PC-3 (cell line): ENCODE measurements at regions not wholly inside any gene's neighbourhood (a gene's known extent, or its start where the extent isn't known, plus 50 kb on each side); places are given as distances from the start of the nearest gene placed in this dataset.

Experiments used
- CTCF ChIP-seq: fragments of 300-600 bp; sonication (generic); conservative IDR thresholded peaks from 2 replicates; pipeline ENCODE4 v1.5.1; 2017; ENCODE audit warnings: antibody characterized with exemption, low read depth, mild to moderate bottlenecking, low read length
- EZH2 ChIP-seq: fragments of 300-600 bp; sonication (generic); IDR thresholded peaks from one replicate; pipeline ENCODE4 v1.6.1; 2017; ENCODE audit warnings: antibody characterized with exemption, mild to moderate bottlenecking, low read length; ENCODE audit not compliant: unreplicated experiment
- EZH2phosphoT487 ChIP-seq: fragments of 300-600 bp; sonication (generic); IDR thresholded peaks from 2 replicates; pipeline ENCODE4 v1.6.1; 2018; ENCODE audit warnings: mild to moderate bottlenecking, antibody characterized with exemption, low read length, borderline replicate concordance

- TF ChIP-seq EZH2phosphoT487: no peak
- no peak for TF ChIP-seq CTCF
- no peak for TF ChIP-seq EZH2
Observed at GRCh38 chr11:115848080-115848479, 343.9 kb upstream of the CADM1 start.
